CD1c-positive myeloid dendritic cell (primary cell): ENCODE measurements at regions not wholly inside any gene's neighbourhood (a gene's known extent, or its start where the extent isn't known, plus 50 kb on each side); places are given as distances from the start of the nearest gene placed in this dataset.

Experiments
- DNase-seq: peaks from one replicate; pipeline ENCODE4 v3.0.0-alpha.2; 2016; ENCODE audit errors: extremely low spot score

GRCh38 chr16:35731341-35732040, 2272.1 kb downstream of the TP53TG3F start:
- DNase-seq = no peak

DNA sequence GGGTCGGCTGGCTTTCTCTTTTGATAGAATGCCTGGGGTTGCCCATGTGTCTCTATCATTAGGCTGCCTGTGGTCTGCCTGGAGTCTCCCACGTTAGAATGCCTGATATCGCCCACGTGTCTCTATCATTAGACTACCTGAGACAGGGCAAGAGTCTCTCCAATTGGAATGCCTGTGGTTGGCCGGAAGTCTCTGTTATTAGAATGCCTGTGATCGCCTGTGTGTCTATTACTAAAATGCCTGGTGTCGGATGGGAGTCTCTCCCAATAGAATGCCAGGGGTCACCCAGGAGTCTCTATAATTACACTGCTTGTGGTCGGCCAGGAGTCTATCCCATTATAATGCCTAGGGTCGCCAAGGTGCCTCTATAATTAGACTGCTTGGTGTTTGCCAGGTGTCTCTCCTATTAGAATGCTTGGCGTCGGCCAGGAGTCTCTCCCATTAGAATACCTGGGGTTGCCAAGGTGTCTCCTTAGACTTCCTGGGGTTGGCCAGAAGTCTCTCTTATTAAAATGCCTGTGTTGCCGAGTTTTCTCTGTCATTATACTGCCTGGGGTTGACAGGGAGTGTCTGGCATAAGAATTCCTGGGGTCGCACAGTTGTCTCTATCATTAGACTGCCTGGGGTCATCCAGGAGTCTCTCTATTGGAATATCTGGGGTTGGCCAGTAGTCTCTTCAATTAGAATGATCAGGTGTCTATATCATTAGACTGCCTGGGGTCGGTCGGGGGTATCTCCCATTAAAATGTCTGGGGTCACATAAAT, 2272.8 kb downstream of the TP53TG3F start:
- DNase-seq = no peak

- no peak for DNase-seq
Observed at GRCh38 chr16:35733278-35733965, 2274.0 kb downstream of the TP53TG3F start.

GRCh38 chr16:35733971-35734702, 2274.7 kb downstream of the TP53TG3F start:
- no peak for DNase-seq

DNA sequence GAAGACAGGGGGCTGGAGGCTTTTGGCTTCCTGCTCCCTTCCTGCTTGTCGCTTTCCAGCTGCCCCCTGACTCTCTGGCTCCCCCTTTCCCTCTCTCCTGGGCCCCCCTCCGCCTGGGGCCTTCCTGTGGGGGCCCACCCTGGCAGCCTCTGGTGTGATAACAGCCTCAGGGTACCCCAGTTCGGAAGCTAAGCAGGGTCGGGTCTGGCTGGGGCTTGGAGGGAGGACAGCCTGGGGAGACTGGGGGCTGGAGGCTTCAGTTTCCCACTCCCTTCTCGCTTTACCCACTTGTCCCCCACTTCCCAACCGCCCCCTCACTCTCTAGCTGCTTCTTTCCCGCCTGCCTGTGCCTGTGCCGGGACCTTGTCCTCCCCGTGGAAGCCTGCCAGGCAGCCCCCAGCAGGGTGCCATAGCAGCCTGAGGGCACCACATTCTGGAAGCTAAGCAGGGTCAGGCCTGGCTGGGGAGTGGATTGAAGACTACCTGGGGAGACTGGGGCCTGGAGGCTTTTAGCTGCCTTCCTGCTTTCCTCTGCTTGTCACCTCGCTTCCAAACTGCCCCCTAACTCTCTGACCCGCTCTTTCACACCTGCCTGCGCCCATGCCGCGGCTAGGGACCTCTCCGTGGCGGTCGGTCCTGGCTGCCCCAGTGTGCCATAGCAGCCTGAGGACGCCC, 2275.5 kb downstream of the TP53TG3F start:
- DNase-seq = no peak

- DNase-seq = no peak
Observed at GRCh38 chr16:35735403-35736251, 2276.2 kb downstream of the TP53TG3F start.

DNA sequence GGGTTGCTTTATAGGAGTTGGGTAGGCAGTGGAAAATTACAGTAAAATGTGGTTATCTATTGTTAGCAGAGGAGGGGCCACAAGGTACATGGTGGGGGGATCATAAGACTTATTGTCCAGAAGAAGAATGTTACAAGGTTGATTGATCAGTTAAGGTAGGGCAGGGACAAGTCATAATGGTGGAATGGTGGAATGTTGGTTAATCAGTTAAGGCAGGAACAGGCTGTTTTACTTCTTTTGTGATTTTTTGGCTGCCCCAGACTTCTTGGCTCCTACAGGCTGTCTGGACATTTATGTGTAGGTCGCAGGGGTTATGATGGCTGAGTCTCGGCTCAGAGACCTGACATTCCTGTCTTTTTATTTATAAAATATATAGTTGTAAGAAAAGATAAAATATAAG, 2277.1 kb downstream of the TP53TG3F start:
- no peak for DNase-seq

- DNase-seq = no peak
Observed at GRCh38 chr16:35737076-35737475, 2277.7 kb downstream of the TP53TG3F start.

GRCh38 chr16:35741546-35741945, 2282.1 kb downstream of the TP53TG3F start:
- no peak for DNase-seq

DNA sequence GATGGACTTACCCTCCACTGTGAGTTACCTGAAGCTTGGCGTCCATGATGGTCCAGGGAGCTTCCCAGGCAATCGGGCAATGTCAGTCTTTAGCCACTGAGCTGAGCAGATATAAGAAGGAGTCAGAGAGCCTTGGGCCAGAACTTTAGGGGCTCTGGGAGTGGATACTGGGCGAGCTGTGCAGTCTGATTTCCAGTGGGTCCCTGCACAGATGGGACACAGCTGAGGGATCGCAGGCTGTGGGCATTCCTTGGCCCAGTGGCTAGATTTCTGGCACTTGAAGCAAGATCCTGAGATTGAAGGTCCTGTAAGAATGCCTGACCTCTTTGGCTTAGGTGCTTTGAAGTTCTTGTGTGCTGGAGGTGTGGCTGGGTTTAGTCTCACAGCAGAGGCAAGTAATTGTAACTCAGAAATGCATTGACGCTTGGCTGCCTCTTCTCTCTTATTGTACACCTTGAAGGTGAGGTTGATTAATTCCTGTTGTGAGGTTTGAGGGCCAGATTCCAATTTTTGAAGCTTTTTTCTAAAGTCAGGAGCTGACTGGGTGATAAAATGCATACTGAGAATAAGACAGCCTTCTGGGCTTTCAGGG, 2283.8 kb downstream of the TP53TG3F start:
- no peak for DNase-seq

GRCh38 chr16:35744084-35744483, 2284.7 kb downstream of the TP53TG3F start:
- no peak for DNase-seq

DNA sequence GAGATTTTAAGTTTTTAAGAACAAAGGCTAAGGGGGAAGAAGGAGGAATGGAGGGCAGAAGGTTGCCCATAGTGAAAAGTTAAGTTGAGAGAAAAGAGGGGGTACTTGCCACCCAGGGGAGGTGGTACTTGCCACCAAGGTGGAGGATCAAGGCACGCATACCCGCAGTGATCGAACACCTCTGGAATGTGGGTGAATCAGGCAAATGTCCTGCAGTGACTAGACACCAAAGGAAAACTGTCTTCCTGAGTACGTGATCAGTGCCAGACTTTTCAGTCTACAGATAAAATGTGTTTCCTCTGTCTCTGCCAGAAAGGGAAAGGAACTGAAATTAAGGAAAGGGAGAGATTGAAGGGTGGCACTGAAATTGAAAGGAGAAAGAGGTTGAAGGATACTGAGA, 2285.3 kb downstream of the TP53TG3F start:
- no peak for DNase-seq

- DNase-seq = no peak
Observed at GRCh38 chr16:35745191-35745590, 2285.8 kb downstream of the TP53TG3F start.

GRCh38 chr16:35745821-35746248, 2286.4 kb downstream of the TP53TG3F start:
- DNase-seq = no peak

- no peak for DNase-seq
Observed at GRCh38 chr16:35746281-35746962, 2287.0 kb downstream of the TP53TG3F start.

- DNase-seq = no peak
Observed at GRCh38 chr16:35746963-35747657, 2287.7 kb downstream of the TP53TG3F start.

DNA sequence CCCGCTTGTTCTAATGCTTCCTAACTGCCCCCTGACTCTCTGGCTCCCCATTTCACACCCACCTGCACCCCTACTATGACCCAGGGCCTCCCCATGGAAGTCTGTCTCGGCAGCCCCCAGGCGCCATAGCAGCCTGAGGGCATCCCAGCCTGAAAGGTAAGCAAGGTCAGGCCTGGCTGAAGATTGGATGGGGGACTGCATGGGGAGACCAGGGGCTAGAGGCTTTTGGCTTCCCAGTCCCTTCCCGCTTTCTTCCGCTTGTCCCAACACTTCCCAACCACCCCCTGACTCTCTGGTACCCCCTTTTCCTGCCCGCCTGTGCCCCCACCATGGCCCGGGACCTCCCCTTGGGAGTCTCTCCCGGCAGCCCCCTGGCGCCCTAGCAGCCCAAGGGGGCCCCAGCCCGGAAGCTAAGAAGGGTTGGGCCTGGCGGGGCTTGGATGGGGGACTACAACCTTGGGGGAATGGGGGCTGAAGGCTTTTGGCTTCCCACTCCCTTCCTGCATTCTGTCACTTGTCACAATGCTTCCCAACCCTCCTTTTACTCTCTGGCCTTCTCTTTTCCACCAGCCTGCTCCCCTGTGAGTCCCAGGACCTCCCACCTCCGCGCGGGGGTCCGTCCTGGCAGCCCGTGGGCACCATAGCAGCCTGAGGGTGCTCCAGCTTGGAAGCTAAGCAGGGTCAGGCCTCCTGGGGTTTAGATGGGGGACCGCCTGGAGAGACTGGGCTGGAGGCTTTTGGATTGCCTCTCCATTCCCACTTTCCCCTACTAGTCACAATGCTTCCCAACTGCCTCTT, 2288.4 kb downstream of the TP53TG3F start:
- DNase-seq = no peak

DNA sequence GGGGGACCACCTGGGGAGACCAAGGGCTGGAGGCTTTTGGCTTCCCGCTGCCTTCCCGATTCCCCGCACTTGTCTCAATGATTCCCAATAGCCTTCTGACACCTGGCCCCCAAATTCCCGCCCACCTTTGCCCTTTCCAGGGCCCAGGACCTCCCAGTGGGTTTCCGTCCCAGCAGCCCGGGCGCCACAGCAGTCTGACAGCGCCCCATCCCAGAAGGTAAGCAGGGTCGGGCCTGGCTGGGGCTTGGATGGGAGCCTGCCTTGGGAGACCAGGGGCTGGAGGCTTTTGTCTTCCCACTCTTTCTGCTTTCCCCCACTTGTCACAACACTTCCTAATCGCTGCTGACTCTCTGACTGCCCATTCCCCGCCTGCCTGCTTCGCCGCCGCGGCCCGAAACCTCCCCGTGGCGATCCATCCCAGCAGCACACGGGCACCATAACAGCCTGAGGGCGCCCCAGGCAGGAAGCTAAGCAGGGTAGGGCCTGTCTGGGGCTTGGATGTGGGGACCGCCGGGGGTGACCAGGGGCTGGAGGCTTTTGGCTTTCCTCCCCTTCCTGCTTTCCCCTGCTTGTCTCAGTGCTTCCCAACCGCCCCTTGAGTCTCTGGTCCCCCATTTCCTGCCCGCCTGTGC, 2289.3 kb downstream of the TP53TG3F start:
- no peak for DNase-seq
